ENCODE measurements at regions not wholly inside any gene's neighbourhood (a gene's known extent, or its start where the extent isn't known, plus 50 kb on each side); places are given as distances from the start of the nearest gene placed in this dataset.

- no TSS peak for BruUV-seq (replicated peaks)
Observed at GRCh38 chr7:91668217-91668616, 212.3 kb downstream of the MTERF1 start.

GRCh38 chr7:91671245-91671644, 209.3 kb downstream of the MTERF1 start:
- H3K4me1 ChIP-seq (ENCODE audit: insufficient read depth, low read length, poor library complexity, severe bottlenecking): no peaks in the 10 kb centered on the region
- ChIA-PET CTCF (no interaction called here), POLR2A (ENCODE audit: low non-redundant PET) (no interaction called here)
- no peak overlapping the region for H3K27ac ChIP-seq (ENCODE audit: low read depth, low read length, poor library complexity, severe bottlenecking)
- BruUV-seq (replicated peaks): no TSS peak
- TF ChIP-seq EZH2 (IDR thresholded peaks at IDR 0.05; ENCODE audit: borderline replicate concordance, low read depth, low read length, poor library complexity, severe bottlenecking) (no peak), CTCF (conservative IDR thresholded peaks at IDR 0.05; ENCODE audit: low read depth, low read length) (no peak)
- H3K9me3 ChIP-seq (ENCODE audit: low read depth, low read length, poor library complexity, severe bottlenecking): no peaks in the 10 kb centered on the region
- H3K36me3 ChIP-seq (ENCODE audit: insufficient read depth, low read length, poor library complexity, severe bottlenecking): no peaks in the 10 kb centered on the region
- no peak overlapping the region for H3K4me3 ChIP-seq (ENCODE audit: low read depth, low read length, poor library complexity, severe bottlenecking)
- no peaks in the 10 kb centered on the region for H3K27me3 ChIP-seq (replicated peaks; ENCODE audit: insufficient read depth, low read depth, low read length, poor library complexity)
- intact Hi-C loops (cut with micrococcal nuclease; ENCODE audit: unreplicated experiment): no loop called here
- no peak for DNase-seq (ENCODE audit: low spot score)

More at GRCh38 chr7:91668217-91668616, 212.3 kb downstream of the MTERF1 start:
- intact Hi-C loops (cut with micrococcal nuclease; ENCODE audit: unreplicated experiment): no loop called here
- Histone ChIP-seq H3K36me3 (ENCODE audit: insufficient read depth, low read length, poor library complexity, severe bottlenecking) (no peaks in the 10 kb centered on the region), H3K27ac (ENCODE audit: low read depth, low read length, poor library complexity, severe bottlenecking) (no peak overlapping the region), H3K27me3 (replicated peaks; ENCODE audit: insufficient read depth, low read depth, low read length, poor library complexity) (no peaks in the 10 kb centered on the region), H3K9me3 (ENCODE audit: low read depth, low read length, poor library complexity, severe bottlenecking) (no peaks in the 10 kb centered on the region), H3K4me1 (ENCODE audit: insufficient read depth, low read length, poor library complexity, severe bottlenecking) (no peaks in the 10 kb centered on the region), H3K4me3 (ENCODE audit: low read depth, low read length, poor library complexity, severe bottlenecking) (no peak overlapping the region)
- DNase-seq (ENCODE audit: low spot score): no peak
- TF ChIP-seq EZH2 (IDR thresholded peaks at IDR 0.05; ENCODE audit: borderline replicate concordance, low read depth, low read length, poor library complexity, severe bottlenecking) (no peak), CTCF (conservative IDR thresholded peaks at IDR 0.05; ENCODE audit: low read depth, low read length) (no peak)
- ChIA-PET POLR2A (ENCODE audit: low non-redundant PET) (no interaction called here), CTCF (no interaction called here)

- POLR2A ChIA-PET (ENCODE audit: low non-redundant PET): interaction anchor here (0.6 kb wide), 1 partner anchor 551 kb away, joined by 4 read pairs; no protein-coding TSS in a partner anchor
- intact Hi-C loops (cut with micrococcal nuclease; ENCODE audit: unreplicated experiment): no loop called here
Observed at GRCh38 chr7:91674470-91674869, 206.0 kb downstream of the MTERF1 start.

More at GRCh38 chr7:91674470-91674869, 206.0 kb downstream of the MTERF1 start:
- no TSS peak for BruUV-seq (replicated peaks)
- TF ChIP-seq EZH2 (IDR thresholded peaks at IDR 0.05; ENCODE audit: borderline replicate concordance, low read depth, low read length, poor library complexity, severe bottlenecking) (no peak), CTCF (conservative IDR thresholded peaks at IDR 0.05; ENCODE audit: low read depth, low read length) (no peak)
- CTCF ChIA-PET: no interaction called here
- no peaks in the 10 kb centered on the region for H3K27me3 ChIP-seq (replicated peaks; ENCODE audit: insufficient read depth, low read depth, low read length, poor library complexity)
- H3K4me1 ChIP-seq (ENCODE audit: insufficient read depth, low read length, poor library complexity, severe bottlenecking): no peaks in the 10 kb centered on the region
- no peak overlapping the region for H3K27ac ChIP-seq (ENCODE audit: low read depth, low read length, poor library complexity, severe bottlenecking)
- H3K36me3 ChIP-seq (ENCODE audit: insufficient read depth, low read length, poor library complexity, severe bottlenecking): no peaks in the 10 kb centered on the region
- DNase-seq (ENCODE audit: low spot score): no peak
- no peak overlapping the region for H3K4me3 ChIP-seq (ENCODE audit: low read depth, low read length, poor library complexity, severe bottlenecking)
- H3K9me3 ChIP-seq (ENCODE audit: low read depth, low read length, poor library complexity, severe bottlenecking): no peaks in the 10 kb centered on the region

Measured in A673 (cell line).